Transverse colon (tissue), 4 donors: ENCODE measurements at regions not wholly inside any gene's neighbourhood (a gene's known extent, or its start where the extent isn't known, plus 50 kb on each side); places are given as distances from the start of the nearest gene placed in this dataset.

Source experiments
- EP300 ChIP-seq: sonication (generic); formaldehyde crosslinking; IDR thresholded peaks from one replicate; pipeline ENCODE4 v1.6.1; 2017; ENCODE audit warnings: antibody characterized with exemption, low read depth
- POLR2AphosphoS5 ChIP-seq, 3 donors: sonication (generic); formaldehyde crosslinking; IDR thresholded peaks; one replicate each; pipeline ENCODE4 v1.6.1; 2016; ENCODE audit warnings: antibody characterized with exemption in 3 of 3
- TF ChIP-seq, protein P1 (sequence below), 5 experiments: fragments of 200-600 bp in 3 of 5; fragments of 450-650 bp in 2 of 5; sonication (generic) in 3 of 5; IDR thresholded peaks; 1 replicate in 2 of 5; 2 replicates in 3 of 5; pipeline ENCODE4 v1.5.1; 2016 to 2017; ENCODE audit warnings: antibody characterized with exemption in 5 of 5, inconsistent platforms in 3 of 5, mild to moderate bottlenecking in 2 of 5, moderate library complexity in 1 of 5

DNA sequence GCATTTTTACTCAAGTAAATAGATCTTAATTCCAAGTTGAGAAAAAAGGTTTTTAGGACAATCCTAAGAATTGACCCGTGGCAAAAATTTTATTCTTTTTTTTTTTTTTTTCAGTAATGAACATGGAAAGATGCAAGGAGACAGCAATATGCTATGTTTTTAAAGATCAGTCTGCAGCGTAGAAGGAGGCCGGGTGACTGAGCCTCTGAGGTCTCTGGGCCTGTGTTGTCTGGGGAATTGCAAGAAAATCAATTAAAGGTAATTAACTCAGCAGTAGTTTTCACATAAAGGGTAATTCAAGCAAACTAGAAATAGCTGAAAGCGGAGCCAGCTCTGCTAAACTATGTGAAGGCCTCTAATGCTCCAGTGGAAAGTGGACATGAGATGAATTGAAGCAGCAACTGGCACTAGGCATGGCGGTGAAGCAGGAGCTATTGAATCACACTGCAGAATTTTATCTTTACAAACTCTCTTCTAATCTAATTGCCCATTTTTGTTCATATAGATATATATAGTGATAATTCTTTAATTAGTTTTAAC lies 285.2 kb upstream of the ITGA1 start:
- TF ChIP-seq, protein P1, sequence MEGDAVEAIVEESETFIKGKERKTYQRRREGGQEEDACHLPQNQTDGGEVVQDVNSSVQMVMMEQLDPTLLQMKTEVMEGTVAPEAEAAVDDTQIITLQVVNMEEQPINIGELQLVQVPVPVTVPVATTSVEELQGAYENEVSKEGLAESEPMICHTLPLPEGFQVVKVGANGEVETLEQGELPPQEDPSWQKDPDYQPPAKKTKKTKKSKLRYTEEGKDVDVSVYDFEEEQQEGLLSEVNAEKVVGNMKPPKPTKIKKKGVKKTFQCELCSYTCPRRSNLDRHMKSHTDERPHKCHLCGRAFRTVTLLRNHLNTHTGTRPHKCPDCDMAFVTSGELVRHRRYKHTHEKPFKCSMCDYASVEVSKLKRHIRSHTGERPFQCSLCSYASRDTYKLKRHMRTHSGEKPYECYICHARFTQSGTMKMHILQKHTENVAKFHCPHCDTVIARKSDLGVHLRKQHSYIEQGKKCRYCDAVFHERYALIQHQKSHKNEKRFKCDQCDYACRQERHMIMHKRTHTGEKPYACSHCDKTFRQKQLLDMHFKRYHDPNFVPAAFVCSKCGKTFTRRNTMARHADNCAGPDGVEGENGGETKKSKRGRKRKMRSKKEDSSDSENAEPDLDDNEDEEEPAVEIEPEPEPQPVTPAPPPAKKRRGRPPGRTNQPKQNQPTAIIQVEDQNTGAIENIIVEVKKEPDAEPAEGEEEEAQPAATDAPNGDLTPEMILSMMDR (IDR thresholded peaks at IDR 0.05): no peak
- TF ChIP-seq EP300 (no peak), POLR2AphosphoS5 (IDR thresholded peaks at IDR 0.05) (no peak)
